GM12891 (cell line): ENCODE measurements at regions not wholly inside any gene's neighbourhood (a gene's known extent, or its start where the extent isn't known, plus 50 kb on each side); places are given as distances from the start of the nearest gene placed in this dataset.

Experiments used
- POLR2A ChIP-seq: IDR thresholded peaks from 2 replicates; pipeline ENCODE4 v1.6.1; 2011; ENCODE audit warnings: low read depth, low read length, control low read depth
- POLR2AphosphoS5 ChIP-seq: IDR thresholded peaks from 2 replicates; pipeline ENCODE4 v1.6.1; 2011; ENCODE audit warnings: low read depth, low read length, control low read depth
- POU2F2 ChIP-seq: IDR thresholded peaks from 2 replicates; pipeline ENCODE4 v1.6.1; 2011; ENCODE audit warnings: low read depth, mild to moderate bottlenecking, control low read depth, low read length, moderate library complexity
- SPI1 ChIP-seq: IDR thresholded peaks from 2 replicates; pipeline ENCODE4 v1.6.1; 2011; ENCODE audit warnings: low read depth, low read length, control low read depth
- TAF1 ChIP-seq: IDR thresholded peaks from 2 replicates; pipeline ENCODE4 v1.6.1; 2011; ENCODE audit warnings: low read depth, low read length, control low read depth

- no peak for TF ChIP-seq POLR2A
- no peak for TF ChIP-seq POLR2AphosphoS5
- no peak for TF ChIP-seq TAF1
- TF ChIP-seq SPI1 = no peak
- no peak for TF ChIP-seq POU2F2
These were observed 287.9 kb downstream of the CXXC4 start for GRCh38 chr4:104206784-104207183.
